ENCODE measurements at regions not wholly inside any gene's neighbourhood (a gene's known extent, or its start where the extent isn't known, plus 50 kb on each side); places are given as distances from the start of the nearest gene placed in this dataset.
"Not testable (repeated sequence)": the region's sequence is repeated elsewhere in the genome, so short reads cannot be mapped to it uniquely, and the experiment has no call there.

DNA sequence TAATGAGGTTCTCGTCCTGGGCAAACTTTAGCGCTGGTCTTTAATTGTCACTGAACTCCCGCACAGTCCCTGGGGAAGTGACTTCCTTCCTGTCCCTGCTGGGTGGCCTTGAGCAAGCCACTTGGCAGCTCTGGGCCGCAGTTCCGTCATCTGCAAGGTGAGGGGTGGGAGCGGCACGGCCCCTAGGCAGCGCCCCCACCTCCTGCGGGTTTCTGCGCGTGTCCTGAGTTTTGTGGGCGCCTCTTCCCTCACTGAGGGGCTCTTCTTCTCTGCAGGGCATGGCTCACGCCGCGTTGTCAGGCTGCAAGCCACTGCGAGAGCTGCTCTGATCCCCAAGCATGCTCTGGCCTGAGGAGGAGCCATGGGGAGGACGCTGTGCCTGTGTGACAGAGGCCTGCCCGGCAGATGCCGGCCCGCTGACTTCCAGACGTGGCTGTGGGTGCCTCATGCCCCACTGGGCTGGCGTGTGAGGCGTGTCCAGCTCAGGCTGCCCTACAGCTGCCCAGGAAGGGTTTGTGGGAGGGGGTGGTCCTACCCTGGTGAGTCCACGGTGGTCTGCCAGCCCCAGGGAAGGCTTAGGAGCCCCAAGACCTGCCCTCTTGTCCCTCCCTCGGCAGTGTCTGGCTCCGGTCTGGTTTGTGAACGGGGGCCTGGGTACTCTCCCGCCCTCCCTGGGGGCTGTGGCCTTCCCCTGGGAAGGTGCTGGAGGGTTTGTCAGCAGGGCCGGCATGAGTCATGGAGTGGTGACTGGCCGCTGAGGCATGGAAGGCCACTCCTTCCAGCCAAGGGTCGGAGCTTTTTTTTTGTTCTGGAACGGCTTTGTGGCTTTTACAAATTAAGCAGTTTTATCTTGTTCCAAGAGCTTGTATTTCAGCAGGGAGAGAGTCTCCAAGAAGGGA, 182.0 kb downstream of the SEC14L1 start:
- DNase-seq: no peak

DNA sequence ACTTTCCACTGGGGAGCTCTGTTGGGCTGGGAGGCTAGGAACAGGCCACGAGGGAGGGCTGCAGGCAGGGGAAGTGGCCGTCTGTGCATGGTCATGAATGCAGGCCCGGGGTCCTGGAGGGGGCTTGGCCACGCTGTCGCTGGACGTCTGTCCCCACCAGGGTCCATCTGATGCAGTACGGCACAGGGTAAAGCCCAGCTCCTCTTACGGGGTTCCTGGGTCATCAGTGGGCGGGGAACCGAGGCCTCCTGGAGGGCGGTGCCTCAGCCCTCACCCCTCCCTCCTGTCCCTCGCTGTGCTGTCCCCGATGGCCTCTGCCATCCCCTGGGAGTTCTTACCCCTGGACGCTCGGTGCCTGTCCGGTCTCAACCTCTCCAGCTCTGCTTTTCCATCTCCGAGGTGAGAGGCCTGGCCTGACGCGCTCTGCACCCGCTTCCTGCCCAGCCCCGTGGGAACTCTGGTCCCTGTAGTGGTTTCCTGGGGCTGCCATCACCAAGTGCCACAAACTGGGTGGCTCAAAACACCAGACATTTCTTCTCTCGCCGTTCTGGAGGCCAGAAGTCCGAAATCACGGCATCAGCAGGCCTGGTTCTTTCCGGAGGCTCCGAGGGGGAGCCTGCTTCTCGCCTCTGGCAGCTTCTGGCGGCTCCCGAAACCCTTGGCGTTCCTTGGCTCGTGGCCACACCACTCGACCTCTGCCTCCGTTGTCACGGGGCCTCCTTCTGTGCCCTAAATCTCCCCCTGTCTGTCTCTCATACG, 182.8 kb downstream of the SEC14L1 start:
- DNase-seq: no peak

DNA sequence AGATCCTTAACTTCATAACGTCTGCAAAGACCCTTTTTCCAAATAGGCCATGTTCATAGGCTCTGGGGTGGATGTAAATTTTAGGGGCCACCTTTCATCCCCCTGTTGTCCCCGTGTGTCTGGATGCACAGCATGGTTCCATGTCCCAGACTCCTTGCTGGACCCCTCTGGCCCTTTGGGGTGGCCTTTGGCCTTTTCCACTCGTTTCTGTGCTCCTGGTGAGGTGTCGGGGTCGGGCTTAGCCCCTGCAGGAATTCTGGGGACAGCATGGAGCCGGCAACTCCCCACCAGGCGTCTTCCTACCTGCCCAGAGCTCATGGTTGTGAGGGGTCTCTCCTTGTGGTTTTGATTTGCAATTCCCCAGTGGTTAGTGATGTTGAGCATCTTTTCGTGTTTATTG, 183.5 kb downstream of the SEC14L1 start:
- DNase-seq: no peak

- DNase-seq: no peak
Observed at GRCh38 chr17:77325577-77326075, 184.9 kb downstream of the SEC14L1 start.

DNA sequence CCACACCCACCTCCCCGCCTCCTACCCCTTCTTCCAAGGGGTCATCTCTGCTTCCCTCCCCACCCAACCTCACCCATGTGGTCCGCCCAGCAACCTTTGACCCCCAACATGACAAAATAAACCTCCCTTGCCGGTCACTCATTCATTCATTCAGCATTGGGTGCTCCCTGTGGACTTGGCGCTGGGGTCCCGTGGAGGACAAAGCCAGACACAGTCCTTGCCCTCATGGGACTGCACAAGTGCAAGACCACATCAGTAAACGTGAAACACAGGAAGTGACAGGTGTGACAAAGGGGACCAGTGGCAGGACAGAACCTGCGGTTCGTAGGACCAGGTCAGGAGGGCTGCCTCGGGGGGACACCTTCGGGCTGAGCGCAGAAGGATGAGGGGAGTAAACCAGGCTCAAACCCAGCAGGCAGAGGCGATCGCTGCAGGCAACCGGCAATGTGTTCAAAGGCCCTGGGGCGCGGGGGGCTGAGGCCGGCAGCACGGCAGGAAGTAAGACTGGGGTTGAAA, 185.4 kb downstream of the SEC14L1 start:
- no peak for DNase-seq

DNA sequence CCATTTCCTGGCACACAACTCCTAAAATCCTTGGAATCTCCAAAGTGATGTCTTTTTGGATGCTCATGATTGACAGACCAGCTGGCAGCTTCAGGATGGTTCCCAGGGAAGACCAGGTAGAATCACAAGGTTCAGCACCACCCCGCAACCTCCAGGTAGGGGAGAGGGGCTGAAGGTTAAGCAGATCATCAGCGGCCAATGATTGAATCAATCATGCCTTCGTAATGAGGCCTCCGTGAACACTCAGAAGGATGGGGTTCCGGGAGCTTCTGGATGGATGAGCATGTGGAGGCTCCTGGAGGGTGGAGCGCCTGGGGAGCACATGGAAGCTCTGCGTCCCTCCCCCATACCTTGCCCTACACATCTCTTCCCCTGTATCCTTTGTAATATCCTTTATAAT, 185.9 kb downstream of the SEC14L1 start:
- no peak for DNase-seq

- no peak for DNase-seq
Observed at GRCh38 chr17:77327181-77327565, 186.4 kb downstream of the SEC14L1 start.

DNA sequence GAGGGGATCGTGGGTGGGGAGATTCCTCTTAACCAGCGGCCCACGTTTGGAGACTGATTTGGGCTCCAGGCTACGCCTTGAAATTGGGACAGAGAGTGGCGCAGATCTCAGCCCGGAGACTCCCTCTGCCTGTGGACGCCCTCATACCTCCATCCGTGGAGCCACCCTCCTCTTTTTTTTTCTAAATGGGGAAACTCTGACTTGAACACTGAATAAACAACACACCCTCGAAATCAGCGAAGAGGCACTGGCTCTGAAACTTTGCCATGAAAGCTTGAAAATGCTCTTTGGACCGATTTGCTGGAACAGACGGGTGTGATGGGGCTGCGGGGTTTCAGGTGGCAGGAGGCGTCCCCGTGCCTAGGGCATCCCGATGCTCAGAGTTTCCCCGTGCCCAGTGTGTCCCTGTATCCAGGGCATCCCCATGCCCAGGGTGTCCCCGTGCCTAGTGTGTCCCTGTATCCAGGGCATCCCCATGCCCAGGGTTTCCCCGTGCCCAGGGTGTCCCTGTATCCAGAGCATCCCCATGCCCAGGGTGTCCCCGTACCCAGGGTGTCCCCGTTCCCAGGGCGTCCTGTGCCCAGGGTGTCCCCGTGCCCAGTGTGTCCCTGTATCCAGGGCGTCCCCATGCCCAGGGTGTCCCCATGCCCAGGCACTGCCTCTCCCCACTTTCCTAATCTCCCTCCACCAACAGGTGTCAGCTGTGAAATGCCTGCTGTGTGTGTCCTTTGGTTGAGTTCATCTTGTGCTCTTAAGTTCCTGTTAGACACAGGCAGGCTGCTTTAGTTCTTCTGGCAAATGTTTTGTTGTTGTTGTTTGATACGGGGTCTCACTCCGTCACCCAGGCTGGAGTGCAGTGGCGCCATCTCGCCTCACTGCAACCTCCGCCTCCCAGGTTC, 187.0 kb downstream of the SEC14L1 start:
- DNase-seq: no peak

DNA sequence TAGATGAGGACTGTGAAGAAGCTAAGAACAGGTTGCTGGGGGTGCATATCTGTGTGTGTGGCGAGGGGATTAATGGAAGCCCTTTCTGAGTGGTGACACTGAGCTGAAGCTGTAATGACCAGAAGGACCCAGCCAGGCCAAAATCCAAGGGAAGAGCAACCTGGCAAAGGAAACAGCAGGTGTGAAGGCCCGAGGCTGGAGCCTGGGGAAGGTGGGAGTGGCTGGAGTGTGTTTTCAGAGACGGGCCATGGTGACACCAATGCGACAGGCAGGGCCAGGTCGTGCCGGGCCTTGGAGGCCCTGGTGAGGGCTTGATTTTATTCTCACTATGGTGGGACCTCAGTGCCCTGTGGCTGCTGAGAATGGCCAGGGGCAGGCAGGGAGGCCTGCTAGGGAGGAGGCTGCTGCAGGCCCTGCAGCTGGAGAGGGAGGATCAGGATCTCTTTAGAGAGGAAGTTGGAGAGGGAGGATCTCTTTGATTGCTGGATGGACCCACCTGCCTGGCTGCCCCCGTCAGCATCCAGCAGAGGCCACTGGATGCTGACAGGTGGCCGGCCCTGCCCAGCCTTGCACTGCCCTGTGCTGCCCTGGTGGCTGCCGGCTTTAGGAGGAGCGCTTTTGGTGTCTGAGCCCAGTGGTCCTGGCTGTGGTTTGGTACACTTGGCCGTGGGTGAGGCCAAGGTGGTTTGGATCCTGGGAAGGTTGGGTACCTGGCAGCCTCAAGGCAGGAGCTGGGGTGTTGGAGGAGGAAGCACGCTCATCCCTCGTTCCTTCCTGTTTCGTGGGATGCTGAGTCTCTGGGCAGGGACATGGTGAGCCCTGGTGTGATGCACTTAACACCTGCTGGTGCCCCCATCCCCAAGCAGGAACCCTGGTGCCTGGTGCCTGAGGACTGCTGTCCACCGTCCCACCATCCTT, 188.3 kb downstream of the SEC14L1 start:
- no peak for DNase-seq

GRCh38 chr17:77329741-77330531, 189.2 kb downstream of the SEC14L1 start:
- DNase-seq: no peak

GRCh38 chr17:77330602-77331081, 189.9 kb downstream of the SEC14L1 start:
- DNase-seq: no peak

DNA sequence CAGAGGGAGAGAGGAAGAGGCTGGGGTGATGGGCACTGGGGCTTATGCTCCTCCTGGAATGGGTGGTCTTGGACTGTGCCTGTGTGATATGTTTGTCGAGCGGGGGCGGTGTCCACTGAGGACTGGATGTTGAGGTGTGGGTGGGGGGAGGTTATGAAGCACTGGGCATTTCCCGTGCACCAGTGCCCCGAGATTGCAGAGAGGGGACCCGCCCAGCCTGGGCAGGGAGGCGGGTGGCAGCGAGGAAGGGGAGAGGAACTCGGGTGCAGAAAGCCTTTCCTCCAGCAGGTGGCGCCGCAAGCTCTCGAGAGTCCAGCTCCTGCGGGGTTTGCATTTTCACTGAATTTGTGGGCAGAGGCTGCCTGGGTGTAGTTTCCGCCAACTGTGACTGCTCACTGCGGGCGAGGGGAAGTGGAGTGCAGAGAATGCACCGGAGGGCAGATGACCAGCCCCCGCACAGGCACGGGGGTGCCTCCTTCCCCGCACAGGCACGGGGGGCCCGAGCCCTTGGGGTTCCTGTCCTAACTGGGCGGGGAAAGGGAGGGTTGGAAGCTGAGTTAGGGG, 190.6 kb downstream of the SEC14L1 start:
- peak; percentile 30 for DNase-seq

DNA sequence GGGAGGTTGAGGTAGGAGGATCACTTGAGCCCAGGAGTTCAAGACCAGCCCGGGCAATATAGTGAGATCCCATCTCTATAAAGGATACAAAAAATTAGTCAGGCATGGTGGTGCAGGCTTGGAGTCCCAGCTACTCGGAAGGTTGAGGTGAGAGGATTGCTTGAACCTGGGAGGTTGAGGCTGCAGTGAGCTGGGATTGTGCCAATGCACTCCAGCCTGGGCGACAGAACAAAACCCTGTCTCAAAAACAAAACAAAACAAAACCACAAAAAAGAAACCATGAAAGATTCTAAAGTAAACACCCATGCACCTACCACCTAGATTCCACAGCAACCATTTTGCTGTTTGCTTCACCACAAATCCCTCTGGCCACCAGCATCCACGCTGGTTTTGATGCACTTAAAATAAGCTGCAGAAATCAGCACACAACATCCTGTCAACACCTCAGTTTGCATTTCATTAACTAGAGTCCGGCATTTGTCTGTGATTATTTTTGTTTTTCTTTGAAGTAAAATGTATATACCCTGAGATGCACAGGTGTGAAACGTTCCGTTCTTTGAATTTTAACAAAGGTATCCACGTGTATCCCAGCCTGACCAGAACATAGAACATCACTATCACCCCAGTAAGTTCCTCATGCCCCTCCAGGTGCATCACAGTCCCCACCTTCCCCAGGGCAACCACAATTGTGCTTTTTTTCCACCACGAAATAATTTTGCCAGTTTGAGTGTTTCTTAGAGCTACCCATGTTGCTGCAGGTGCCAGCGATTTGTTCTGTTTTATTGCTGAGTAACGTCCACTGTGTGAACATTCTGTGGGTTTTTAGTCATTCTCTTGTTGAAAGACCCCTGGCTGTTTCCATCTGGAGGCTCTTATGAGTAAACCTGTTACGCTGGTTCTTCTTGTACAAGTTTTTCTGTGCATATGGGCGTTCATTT, 191.5 kb downstream of the SEC14L1 start:
- DNase-seq: no peak

DNA sequence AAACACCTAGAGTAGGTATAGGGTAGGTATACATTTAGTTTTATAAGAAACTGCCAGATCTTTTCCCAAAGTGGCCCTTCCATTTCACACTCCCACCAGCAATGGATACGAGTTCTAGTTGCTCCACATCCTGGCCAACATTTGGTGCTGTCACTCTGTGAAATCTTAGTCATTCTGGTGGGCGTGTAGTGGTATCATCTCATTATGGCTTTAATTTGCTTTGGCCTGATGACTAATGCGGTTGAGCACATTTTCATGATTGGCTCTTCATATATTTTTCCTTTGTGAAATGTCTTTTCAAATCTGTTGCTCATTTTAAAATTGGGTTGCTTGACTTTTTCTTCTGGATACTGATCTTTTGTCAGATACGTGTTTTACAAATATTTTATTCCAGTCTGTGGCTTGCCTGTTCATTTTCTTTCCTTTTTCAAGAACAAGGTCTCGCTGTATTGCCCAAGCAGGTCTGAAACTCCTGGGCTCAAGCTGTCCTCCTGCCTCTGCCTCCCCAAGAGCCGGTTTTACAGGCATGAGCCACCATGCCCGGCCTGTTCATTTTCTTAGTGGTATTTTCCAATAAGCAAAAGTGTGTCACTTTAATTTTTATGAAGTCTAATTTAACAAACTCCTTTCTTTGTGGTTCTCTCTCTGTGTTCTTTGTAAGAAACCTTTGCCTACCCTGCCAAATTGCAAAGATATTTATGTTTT, 192.4 kb downstream of the SEC14L1 start:
- no peak for DNase-seq

GRCh38 chr17:77337150-77337549, 196.4 kb downstream of the SEC14L1 start:
- DNase-seq: no peak

DNA sequence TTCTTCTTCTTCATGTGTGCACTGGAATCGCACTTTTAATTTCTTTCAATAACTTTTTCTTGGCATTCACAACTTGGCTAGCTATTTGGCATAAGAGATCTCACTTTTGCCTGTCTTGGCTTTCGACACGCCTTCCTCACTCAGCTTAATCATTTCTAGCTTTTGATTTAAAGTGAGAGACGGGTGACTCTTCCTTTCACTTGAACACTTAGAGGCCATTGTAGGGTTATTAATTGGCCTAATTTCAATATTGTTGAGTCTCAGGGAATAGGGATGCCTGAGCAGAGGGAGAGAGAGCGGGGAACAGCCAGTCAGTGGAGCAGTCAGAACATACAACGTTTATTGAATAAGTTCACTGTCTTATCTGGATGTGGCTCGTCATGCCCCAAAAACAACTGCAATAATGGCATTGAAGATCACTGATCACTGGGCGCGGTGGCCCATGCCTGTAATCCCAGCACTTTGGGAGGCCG, 200.3 kb downstream of the SEC14L1 start:
- DNase-seq: no peak

DNA sequence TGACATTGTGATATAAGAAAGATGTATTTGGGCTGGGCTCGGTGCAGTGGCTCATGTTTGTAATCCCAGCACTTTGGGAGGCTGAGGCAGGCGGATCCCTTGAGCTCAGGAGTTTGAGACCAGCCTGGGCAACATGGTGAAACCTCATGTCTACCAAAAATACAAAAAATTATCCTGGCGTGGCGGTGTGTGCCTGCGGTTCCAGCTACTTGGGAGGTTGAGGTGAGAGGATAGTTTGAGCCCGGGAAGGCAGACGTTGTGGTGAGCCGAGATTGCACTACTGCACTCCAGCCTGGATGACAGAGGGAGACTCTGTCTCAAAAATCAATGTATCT, 201.9 kb downstream of the SEC14L1 start:
- not testable (repeated sequence) for DNase-seq

Measured in NCI-H1048 (cell line).